ENCODE measurements at regions not wholly inside any gene's neighbourhood (a gene's known extent, or its start where the extent isn't known, plus 50 kb on each side); places are given as distances from the start of the nearest gene placed in this dataset.

- H3K27ac Mint-ChIP-seq = no peak overlapping the region
Observed at GRCh38 chr17:34847938-34848337, 113.3 kb downstream of the CCT6B start.

GRCh38 chr17:34845296-34845695 lies 116.0 kb downstream of the CCT6B start:
- H3K27me3 Mint-ChIP-seq (ENCODE audit: low read depth) = no peaks in the 10 kb centered on the region
- H3K4me3 Mint-ChIP-seq = no peak overlapping the region
- intact Hi-C loops (cut with micrococcal nuclease) = no loop called here
- H3K9me3 Mint-ChIP-seq = no peaks in the 10 kb centered on the region
- no peaks in the 10 kb centered on the region for H3K36me3 Mint-ChIP-seq (ENCODE audit: low read depth)
- CTCF ChIA-PET = no interaction called here
- DNase-seq = no peak
- peaks cover 17% of the 10 kb centered on the region for H3K4me1 Mint-ChIP-seq (ENCODE audit: low read depth)
- H3K27ac Mint-ChIP-seq = no peak overlapping the region

More at GRCh38 chr17:34847938-34848337, 113.3 kb downstream of the CCT6B start:
- no peak for DNase-seq
- H3K27me3 Mint-ChIP-seq (ENCODE audit: low read depth) = no peaks in the 10 kb centered on the region
- no peaks in the 10 kb centered on the region for H3K36me3 Mint-ChIP-seq (ENCODE audit: low read depth)
- intact Hi-C loops (cut with micrococcal nuclease) = no loop called here
- H3K4me3 Mint-ChIP-seq = no peak overlapping the region
- CTCF ChIA-PET = no interaction called here
- no peaks in the 10 kb centered on the region for H3K9me3 Mint-ChIP-seq
- H3K4me1 Mint-ChIP-seq (ENCODE audit: low read depth) = peaks cover 4% of the 10 kb centered on the region

- intact Hi-C loops (cut with micrococcal nuclease) = no loop called here
- H3K4me1 Mint-ChIP-seq (ENCODE audit: low read depth) = peaks cover 19% of the 10 kb centered on the region
- no peak overlapping the region for H3K4me3 Mint-ChIP-seq
- H3K9me3 Mint-ChIP-seq = no peaks in the 10 kb centered on the region
- no peaks in the 10 kb centered on the region for H3K27me3 Mint-ChIP-seq (ENCODE audit: low read depth)
- no peaks in the 10 kb centered on the region for H3K36me3 Mint-ChIP-seq (ENCODE audit: low read depth)
- H3K27ac Mint-ChIP-seq = no peak overlapping the region
- DNase-seq = no peak
- CTCF ChIA-PET = no interaction called here
Observed at GRCh38 chr17:34843682-34844081, 117.6 kb downstream of the CCT6B start.

GRCh38 chr17:34842235-34842634 lies 119.0 kb downstream of the CCT6B start:
- H3K4me1 Mint-ChIP-seq (ENCODE audit: low read depth) = peaks cover 19% of the 10 kb centered on the region
- no peaks in the 10 kb centered on the region for H3K9me3 Mint-ChIP-seq
- intact Hi-C loops (cut with micrococcal nuclease) = no loop called here

GRCh38 chr17:34841467-34841866 lies 119.8 kb downstream of the CCT6B start:
- Mint-ChIP-seq H3K36me3 (ENCODE audit: low read depth) (no peaks in the 10 kb centered on the region), H3K4me1 (ENCODE audit: low read depth) (peaks cover 19% of the 10 kb centered on the region), H3K9me3 (no peaks in the 10 kb centered on the region), H3K4me3 (no peak overlapping the region), H3K27me3 (ENCODE audit: low read depth) (no peaks in the 10 kb centered on the region), H3K27ac (peak overlapping the region; percentile 39)
- DNase-seq = no peak
- intact Hi-C loops (cut with micrococcal nuclease) = no loop called here
- CTCF ChIA-PET = no interaction called here

More at GRCh38 chr17:34842235-34842634, 119.0 kb downstream of the CCT6B start:
- Mint-ChIP-seq H3K27ac (peak overlapping the region; percentile 20), H3K36me3 (ENCODE audit: low read depth) (no peaks in the 10 kb centered on the region), H3K4me3 (no peak overlapping the region), H3K27me3 (ENCODE audit: low read depth) (no peaks in the 10 kb centered on the region)
- CTCF ChIA-PET = no interaction called here
- no peak for DNase-seq

GRCh38 chr17:34840750-34841149 lies 120.5 kb downstream of the CCT6B start:
- CTCF ChIA-PET = no interaction called here
- intact Hi-C loops (cut with micrococcal nuclease) = no loop called here
- Mint-ChIP-seq H3K4me3 (no peak overlapping the region), H3K27me3 (ENCODE audit: low read depth) (no peaks in the 10 kb centered on the region), H3K27ac (peak overlapping the region; percentile 39), H3K4me1 (ENCODE audit: low read depth) (peaks cover 19% of the 10 kb centered on the region), H3K36me3 (ENCODE audit: low read depth) (no peaks in the 10 kb centered on the region), H3K9me3 (no peaks in the 10 kb centered on the region)
- DNase-seq = peak; percentile 47

- Mint-ChIP-seq H3K4me1 (ENCODE audit: low read depth) (peaks cover 16% of the 10 kb centered on the region), H3K9me3 (no peaks in the 10 kb centered on the region), H3K4me3 (no peak overlapping the region), H3K27me3 (ENCODE audit: low read depth) (no peaks in the 10 kb centered on the region), H3K36me3 (ENCODE audit: low read depth) (no peaks in the 10 kb centered on the region), H3K27ac (no peak overlapping the region)
- intact Hi-C loops (cut with micrococcal nuclease) = no loop called here
- DNase-seq = no peak
- CTCF ChIA-PET = no interaction called here
Observed at GRCh38 chr17:34837876-34838478, 123.3 kb downstream of the CCT6B start.

- Mint-ChIP-seq H3K4me1 (ENCODE audit: low read depth) (no peaks in the 10 kb centered on the region), H3K27me3 (ENCODE audit: low read depth) (no peaks in the 10 kb centered on the region), H3K36me3 (ENCODE audit: low read depth) (no peaks in the 10 kb centered on the region), H3K9me3 (no peaks in the 10 kb centered on the region), H3K27ac (no peak overlapping the region), H3K4me3 (no peak overlapping the region)
- CTCF ChIA-PET = no interaction called here
- intact Hi-C loops (cut with micrococcal nuclease) = no loop called here
- DNase-seq = no peak
Observed at GRCh38 chr17:34832376-34832775, 128.9 kb downstream of the CCT6B start.

- no peak overlapping the region for H3K4me3 Mint-ChIP-seq
- no peaks in the 10 kb centered on the region for H3K4me1 Mint-ChIP-seq (ENCODE audit: low read depth)
- no peaks in the 10 kb centered on the region for H3K9me3 Mint-ChIP-seq
- no peaks in the 10 kb centered on the region for H3K36me3 Mint-ChIP-seq (ENCODE audit: low read depth)
- H3K27me3 Mint-ChIP-seq (ENCODE audit: low read depth) = no peaks in the 10 kb centered on the region
- CTCF ChIA-PET = no interaction called here
- intact Hi-C loops (cut with micrococcal nuclease) = no loop called here
- DNase-seq = no peak
- H3K27ac Mint-ChIP-seq = no peak overlapping the region
Observed at GRCh38 chr17:34827008-34827407, 134.3 kb downstream of the CCT6B start.

GRCh38 chr17:34826332-34826731 lies 134.9 kb downstream of the CCT6B start:
- no peaks in the 10 kb centered on the region for H3K9me3 Mint-ChIP-seq
- H3K27ac Mint-ChIP-seq = no peak overlapping the region
- H3K36me3 Mint-ChIP-seq (ENCODE audit: low read depth) = no peaks in the 10 kb centered on the region
- CTCF ChIA-PET = interaction anchor here (0.6 kb wide), 1 partner anchor 330 kb away, joined by 3 read pairs; no protein-coding TSS in a partner anchor
- DNase-seq = no peak
- intact Hi-C loops (cut with micrococcal nuclease) = no loop called here
- no peak overlapping the region for H3K4me3 Mint-ChIP-seq
- no peaks in the 10 kb centered on the region for H3K27me3 Mint-ChIP-seq (ENCODE audit: low read depth)
- peaks cover 1% of the 10 kb centered on the region for H3K4me1 Mint-ChIP-seq (ENCODE audit: low read depth)

- Mint-ChIP-seq H3K9me3 (no peaks in the 10 kb centered on the region), H3K27me3 (ENCODE audit: low read depth) (no peaks in the 10 kb centered on the region), H3K4me1 (ENCODE audit: low read depth) (peaks cover 6% of the 10 kb centered on the region), H3K4me3 (no peak overlapping the region), H3K36me3 (ENCODE audit: low read depth) (no peaks in the 10 kb centered on the region), H3K27ac (no peak overlapping the region)
- intact Hi-C loops (cut with micrococcal nuclease) = no loop called here
- CTCF ChIA-PET = interaction anchor here (0.6 kb wide), 1 partner anchor 330 kb away, joined by 3 read pairs; no protein-coding TSS in a partner anchor
- DNase-seq = no peak
Observed at GRCh38 chr17:34825884-34826283, 135.4 kb downstream of the CCT6B start.

- Mint-ChIP-seq H3K4me3 (no peak overlapping the region), H3K36me3 (ENCODE audit: low read depth) (no peaks in the 10 kb centered on the region), H3K9me3 (no peaks in the 10 kb centered on the region), H3K27me3 (ENCODE audit: low read depth) (no peaks in the 10 kb centered on the region), H3K4me1 (ENCODE audit: low read depth) (peaks cover 11% of the 10 kb centered on the region), H3K27ac (no peak overlapping the region)
- DNase-seq = no peak
- CTCF ChIA-PET = no interaction called here
- intact Hi-C loops (cut with micrococcal nuclease) = no loop called here
Observed at GRCh38 chr17:34825102-34825501, 136.2 kb downstream of the CCT6B start.

- H3K36me3 Mint-ChIP-seq (ENCODE audit: low read depth) = no peaks in the 10 kb centered on the region
- intact Hi-C loops (cut with micrococcal nuclease) = no loop called here
- no peak for DNase-seq
- H3K4me1 Mint-ChIP-seq (ENCODE audit: low read depth) = peaks cover 14% of the 10 kb centered on the region
- H3K27ac Mint-ChIP-seq = no peak overlapping the region
- H3K27me3 Mint-ChIP-seq (ENCODE audit: low read depth) = no peaks in the 10 kb centered on the region
- no peak overlapping the region for H3K4me3 Mint-ChIP-seq
- no peaks in the 10 kb centered on the region for H3K9me3 Mint-ChIP-seq
- CTCF ChIA-PET = no interaction called here
Observed at GRCh38 chr17:34823023-34823422, 138.2 kb downstream of the CCT6B start.
